Hepatic stellate cell (primary cell): ENCODE measurements at regions not wholly inside any gene's neighbourhood (a gene's known extent, or its start where the extent isn't known, plus 50 kb on each side); places are given as distances from the start of the nearest gene placed in this dataset.

ENCODE experiments used
- DNase-seq: peaks from one replicate; pipeline ENCODE4 v3.0.0; 2011; ENCODE audit warnings: low spot score

DNA sequence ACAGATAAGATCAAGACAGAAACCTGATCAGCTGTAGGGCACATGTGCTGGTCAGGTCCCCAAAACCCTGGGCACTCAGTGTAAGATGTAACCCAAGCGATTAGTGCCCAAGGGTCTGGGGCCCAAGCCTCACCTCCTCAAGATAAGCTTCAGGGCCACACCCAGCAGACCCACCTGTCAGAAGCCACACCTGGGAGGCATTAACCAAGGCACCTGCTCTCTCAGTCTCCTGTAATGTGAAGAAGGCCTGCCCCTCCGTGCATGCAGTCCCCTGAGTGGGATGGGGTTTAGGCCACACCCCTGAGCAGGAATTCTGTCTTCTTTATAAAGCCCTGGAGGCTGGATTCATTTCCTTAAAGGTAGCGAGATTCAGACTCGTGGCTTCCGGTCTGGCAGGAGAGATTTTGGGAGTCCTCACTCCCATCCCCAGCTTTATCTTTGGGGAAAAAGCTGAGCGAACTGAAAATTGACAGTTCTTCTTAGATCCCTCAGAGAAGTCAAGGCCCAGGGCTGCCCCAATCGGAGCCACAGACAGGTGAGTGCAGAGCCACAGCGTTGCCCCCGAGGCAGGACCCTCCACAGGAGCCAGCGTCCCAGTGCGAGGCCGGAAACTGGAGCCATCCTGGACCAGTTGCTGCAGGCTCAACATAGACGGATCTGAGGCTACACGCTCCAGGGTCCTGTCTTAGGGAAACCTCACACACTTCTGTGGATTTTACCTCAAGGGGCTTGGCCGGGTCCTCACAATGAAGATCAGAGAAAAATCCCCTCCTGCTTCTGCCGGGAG lies 357.6 kb upstream of the IRX4 start:
- DNase-seq: no peak

DNA sequence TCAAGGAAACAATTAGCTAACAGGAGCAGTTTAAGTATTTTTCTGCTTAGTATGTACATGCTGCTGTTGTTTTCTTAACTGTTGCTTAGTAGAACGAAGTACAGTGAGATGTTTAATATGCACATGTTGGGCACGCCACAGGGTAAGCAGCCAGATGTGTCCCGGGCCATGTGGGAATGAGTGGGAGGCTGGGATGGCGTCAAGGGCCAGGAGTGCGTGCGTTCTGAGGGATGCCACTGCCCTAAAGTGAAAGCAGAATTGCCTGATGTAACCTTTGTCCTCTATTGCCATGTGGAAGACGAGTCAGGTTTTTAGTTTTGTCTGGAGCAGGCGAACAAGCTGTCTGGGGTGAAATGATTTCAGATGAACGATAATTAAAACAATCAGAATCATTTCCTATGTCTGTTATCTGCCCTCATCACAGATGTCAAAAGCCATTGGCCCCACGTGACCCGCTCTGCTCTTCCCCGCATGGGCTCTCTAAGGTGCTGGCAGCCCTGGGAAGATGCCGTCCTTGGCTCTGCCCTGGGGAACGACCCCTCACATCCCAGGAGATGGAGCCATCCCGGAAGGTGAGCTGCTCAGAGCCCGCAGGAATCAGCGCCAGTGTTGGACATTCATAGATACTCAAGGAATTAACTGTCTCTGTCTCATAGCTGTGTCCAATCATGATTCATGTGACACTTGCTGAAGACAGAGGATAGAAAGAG lies 356.6 kb upstream of the IRX4 start:
- DNase-seq: no peak

DNA sequence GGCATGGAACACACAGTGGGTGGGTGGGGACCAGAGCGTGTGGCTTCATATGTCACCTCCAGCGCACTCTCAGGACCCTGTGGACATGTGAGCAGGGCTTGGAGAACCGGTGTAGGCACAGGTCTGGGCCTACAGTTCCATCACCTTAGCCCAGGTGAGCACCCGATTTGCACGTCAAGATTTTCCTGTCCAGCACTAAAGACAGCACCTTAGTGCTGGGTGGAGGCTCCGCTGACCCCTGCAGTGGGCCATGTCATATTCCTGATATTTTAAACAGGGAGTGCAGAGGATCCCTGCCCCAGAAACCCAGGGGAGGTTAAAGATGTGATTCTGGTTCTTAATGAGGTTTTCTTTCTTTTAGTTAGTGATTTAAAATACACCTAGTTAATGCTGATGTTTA lies 356.0 kb upstream of the IRX4 start:
- DNase-seq: no peak

DNA sequence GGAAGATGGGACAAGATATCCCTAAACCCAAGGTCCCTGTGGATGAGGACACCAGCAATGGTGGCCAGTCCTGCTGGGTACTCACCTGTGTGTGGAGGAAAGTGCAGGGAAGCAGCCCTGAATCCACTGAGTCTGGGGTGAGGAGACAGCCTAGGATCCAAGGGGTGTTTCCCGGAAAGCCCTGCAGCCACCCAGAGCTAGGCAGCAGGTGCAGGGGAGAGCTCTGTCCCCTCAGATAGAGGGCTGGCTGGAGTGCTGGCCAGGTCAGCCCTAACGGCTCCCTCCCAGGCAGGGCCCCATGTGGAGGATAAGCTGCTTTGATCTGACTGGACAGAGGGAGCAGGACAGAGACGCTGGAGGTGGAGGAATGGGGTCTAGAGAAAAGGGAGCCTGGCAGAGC lies 344.7 kb upstream of the IRX4 start:
- DNase-seq: no peak

DNA sequence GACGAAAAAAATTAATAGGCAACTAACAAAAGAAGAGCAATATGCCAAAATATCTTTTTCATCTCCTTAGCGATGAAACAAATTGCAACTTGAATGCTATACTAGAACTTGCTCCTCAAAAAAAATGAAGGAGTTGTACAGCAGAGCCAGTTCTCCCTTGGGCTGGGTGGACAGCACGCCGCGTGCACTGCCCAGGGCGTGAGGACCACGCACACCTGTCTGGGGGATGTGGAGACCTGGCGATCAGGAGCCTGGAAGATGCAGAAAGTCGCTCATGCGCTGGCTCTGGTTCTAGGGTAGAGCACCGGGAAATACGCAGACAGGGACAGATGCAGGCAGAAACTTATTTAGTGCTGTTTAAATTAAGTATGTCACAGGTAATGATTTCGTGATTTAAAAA lies 342.0 kb upstream of the IRX4 start:
- no peak for DNase-seq

DNA sequence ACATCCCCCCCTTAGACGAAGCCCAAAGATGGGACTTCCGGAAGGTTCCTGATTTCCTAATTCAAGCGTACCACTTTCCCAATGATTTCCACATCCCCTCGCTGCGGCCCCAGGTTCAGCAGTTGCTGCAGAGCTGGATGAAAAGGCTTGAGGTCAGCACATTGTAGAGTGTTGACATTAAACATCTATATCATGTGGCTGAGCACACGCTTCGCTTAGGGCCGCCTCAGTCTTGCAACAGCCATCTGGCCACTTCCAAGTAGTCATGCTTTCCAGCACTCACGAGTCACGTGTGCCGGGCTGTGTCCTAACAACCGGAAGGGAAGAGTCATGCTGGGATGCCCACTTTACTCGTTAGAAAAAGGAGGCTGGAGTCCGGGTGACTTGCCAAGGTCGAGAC lies 340.6 kb upstream of the IRX4 start:
- no peak for DNase-seq

DNA sequence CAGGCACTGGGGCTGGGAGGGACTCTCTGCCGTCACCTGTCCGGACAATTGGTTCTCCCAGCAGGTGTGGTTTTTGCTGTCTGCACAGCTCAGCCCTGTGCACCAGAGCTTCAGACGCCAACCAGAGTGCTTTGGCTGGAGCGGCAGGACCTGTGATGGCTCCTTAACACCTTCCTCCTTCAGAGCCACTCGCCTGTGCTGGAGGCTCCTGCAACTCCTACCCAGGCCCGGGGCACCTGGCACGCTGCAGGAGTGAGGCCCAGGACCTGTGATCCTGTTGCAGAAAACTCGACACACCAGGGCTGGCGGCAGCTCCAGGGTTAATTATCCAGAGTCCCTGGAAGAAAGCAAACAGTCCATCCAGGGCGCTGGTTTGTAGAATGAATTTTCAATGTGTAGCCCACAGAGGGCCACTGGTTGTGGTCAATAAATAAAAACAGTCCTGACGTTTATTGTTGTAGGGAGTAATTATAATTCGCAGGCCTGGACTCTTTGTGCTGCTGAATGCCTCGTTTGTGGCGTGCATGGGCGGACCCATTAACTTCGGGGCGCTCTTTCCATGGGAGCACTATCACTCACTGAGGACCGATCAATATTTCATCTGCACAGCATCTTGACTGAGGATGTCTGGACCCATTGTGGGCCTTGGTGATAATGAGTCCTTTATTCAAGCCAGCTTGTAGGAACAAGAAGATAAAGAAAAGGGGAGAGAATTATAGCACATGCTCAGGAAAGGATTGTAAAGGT lies 339.7 kb upstream of the IRX4 start:
- no peak for DNase-seq

DNA sequence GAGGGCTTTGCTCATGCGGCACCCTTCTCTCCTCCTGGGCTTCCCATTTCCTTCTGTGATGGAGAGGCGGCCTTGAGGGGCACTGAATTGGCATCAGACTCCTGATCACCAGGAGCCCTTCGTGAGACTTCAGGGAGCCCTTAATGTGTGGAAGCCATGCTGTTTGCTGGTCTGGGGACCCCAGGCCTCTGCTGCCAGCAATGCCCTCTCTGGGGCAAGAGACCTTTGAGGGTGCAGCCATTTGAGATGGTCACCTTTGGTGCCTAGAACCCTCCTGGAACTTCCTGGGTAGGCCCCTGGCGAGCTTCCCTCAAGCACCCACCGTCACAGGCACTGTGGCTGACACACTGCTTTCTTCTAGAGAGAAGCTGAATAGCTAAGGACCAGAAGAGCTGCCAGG lies 338.7 kb upstream of the IRX4 start:
- no peak for DNase-seq

DNA sequence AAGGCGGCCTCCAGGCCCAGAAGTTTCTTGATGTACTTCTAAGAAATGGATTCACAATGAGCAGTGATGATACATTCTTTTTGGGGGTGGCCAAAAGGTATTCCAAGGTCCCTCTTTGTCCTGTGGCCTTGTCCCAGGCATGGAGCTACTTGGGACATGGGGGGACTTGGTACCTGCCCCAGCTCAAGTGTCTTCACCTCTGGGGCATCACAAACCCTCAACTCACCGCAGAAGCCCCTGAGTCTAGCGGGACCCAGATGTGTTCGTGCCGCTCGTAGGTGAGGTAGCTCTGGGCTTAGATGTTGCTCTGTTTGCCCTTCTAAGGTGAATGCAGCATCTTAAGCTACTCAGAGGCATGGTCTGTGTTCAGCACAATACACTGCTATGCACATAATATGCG lies 338.0 kb upstream of the IRX4 start:
- no peak for DNase-seq

DNA sequence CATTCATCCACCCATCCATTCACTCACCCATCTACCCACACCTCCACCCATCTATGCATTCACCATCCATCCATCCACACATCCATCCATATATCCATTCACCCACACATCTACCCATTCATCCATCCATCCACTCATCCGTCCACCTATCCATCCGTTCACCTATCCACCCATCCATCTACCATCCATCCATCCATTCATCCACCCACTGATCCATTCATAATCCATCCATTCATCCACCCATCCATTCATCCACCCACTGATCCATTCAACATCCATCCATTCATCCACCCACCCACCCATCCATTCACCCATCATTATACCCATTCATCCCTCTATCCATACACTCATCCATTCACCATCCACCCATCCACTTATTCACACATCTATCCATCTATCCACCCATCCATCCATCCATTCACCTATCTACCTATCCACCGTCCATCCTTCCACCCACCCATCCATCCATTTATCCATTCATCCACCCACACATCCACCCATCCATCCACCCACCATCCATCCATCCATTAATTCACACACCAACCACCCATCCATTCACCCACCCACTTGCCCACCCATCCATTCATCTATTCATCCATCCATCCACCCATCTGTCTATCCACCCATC lies 336.5 kb upstream of the IRX4 start:
- DNase-seq: no peak

DNA sequence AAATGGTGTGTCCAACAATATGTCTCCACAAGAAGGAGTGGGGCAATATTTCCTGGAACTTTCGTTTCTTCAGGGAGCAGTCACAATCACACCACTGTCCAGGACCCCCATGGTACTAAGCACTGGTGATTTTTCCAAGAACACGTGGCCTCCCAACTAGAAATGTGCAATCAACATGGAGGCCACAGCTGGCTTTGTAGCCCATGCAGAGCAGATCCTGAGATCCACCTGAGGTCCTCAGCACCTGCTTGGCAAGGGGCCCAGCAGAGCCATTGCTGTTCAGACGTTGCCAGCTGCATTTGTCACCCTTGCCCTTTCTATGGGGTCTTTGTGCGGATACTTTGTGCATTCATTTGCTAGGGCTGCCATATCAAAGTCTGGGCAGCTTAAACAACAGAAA lies 334.5 kb upstream of the IRX4 start:
- DNase-seq: no peak

DNA sequence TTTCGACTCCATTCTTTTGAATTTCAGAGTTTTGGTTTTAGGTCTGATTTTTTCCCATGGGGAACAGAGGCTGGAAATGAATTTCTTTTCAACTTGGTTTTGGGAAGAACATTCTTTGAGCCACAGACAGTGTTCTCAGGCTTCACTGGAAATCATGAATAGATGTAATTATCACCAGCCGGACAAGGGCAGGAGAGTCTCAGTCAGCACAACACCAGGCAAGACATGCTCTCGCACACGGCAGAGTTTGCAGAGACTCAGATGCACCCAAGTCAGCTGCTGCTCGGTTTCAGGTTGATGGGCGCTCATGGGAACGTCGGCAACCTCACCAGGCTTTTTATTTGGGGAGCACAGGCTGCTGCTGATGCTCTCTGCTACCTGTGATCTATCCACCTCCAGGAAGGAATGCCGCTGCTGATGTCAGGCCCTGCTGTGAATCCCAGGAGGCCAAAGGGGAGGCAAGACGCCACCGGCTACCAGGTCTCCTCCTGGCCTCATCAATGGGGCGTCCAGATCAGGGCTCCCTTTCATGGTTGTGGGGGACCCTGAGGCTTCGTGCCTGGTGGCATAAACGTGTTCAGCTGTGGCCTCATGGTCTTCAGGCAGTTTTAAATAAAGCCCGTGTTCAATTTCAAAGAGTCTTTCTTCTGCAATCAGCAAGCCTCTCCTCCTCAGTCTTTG lies 332.3 kb upstream of the IRX4 start:
- DNase-seq: no peak

DNA sequence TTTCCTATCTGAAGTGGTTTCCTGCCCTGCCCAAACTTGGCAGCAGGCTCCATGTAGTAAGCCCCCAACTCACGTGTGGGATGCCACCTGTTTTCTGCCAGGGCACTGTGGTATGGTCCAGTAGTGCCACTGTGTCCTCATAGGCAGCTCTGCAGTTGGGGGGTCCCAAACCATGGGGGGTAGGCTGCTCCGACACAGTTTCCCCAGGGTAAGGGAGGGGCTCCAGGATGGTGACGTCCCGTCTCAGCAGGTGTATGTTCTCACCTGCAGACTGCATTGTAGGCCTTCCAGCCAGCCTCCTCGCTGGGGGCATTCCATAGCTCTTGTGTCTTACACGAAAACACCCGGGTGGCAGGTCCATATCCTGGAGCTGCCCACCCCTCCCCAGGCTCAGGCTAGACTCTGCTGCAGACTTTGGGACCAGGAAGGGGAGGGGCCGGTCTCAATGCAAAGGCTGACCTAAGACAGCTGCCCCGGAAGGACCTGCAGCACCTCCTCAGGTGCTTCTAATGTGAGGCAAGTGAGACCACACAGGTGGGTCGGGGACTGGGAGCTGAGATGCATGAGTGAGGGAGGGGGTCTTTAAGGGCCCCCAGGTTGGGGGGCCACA lies 330.5 kb upstream of the IRX4 start:
- no peak for DNase-seq

DNA sequence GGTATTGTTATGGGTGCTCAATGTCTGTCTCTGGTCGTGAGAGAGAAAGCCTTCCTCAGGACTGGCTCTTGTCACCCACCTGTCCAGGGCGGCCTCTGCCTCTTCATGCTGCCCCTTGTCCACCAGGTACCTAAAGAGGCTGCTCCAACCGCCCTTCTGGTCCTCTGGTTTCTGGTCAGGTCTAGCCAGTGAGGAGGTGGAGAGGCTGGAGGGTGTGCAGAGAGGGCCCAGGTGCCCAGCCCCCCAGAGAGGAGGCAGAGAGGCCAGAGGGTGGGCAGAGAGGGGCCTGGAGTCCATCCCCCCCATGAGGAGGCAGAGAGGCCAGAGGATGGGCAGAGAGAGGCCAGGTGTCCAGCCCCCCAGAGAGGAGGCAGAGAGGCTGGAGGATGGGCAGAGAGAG lies 329.8 kb upstream of the IRX4 start:
- no peak for DNase-seq

DNA sequence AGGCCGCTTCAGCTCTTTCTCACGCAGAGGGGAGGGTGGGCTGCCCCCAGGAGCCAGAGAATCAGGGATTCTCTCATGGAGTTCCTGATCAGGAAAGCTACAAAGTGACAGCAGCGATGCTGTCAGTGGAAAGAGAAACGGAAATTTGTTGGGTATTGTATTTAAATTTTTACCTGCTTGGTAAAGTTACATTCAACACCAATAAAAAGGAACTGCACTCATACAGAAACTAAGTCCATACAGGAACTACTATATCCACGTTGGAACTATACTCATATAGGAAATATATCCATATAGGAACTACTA lies 325.5 kb upstream of the IRX4 start:
- DNase-seq: no peak

DNA sequence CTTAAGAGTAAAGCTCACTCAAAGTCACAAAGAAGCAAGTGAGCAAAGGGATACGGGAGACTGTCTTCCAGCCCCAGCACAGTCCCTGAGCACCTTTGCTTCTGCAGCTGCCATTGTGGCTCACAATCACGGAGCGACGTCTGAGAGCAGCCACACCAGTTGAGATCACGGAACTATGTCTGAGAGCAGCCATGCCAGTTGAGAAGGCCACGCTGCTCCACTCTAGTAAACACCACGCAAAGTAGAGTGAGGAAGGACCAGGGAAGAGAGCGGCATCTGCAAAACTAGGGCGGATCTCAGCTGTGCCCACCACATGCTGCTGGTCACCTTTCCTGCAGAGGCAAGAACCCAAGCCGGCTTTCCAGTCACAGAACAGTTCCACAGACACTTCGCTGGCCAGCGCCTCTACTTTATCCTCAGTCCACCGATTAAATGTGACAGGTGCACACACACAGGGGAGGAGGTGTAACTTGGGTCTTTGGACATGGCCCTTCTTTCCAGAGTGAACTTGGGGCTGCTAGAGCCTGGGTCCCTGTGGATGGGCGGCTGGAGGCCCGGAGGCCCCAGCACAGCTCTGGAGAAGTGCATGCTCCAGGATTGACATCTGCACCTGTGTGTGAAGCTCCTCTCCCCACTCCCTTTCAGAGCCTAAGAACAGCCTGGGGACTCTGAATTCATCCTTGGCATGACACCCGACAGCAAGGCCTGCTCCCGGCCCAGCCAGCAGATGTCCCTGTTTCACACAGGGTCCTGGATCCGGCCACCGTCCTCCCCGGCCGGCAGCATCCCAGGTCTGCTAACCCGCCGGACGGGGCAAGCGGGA lies 324.9 kb upstream of the IRX4 start:
- no peak for DNase-seq

DNA sequence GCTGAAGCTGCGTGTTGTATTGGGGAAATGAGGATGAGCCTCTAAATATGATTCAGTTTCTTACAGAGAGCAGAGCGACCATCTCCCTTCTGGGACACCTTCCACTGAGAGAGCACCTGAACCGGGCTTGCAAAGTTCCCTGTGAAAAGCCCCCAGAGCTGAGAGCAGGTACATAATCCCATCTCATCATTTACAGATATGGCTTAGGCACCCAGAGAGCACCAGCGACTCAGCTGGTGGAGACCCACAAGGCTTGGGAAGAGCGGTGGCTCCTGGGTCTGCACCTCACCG lies 324.3 kb upstream of the IRX4 start:
- no peak for DNase-seq

DNA sequence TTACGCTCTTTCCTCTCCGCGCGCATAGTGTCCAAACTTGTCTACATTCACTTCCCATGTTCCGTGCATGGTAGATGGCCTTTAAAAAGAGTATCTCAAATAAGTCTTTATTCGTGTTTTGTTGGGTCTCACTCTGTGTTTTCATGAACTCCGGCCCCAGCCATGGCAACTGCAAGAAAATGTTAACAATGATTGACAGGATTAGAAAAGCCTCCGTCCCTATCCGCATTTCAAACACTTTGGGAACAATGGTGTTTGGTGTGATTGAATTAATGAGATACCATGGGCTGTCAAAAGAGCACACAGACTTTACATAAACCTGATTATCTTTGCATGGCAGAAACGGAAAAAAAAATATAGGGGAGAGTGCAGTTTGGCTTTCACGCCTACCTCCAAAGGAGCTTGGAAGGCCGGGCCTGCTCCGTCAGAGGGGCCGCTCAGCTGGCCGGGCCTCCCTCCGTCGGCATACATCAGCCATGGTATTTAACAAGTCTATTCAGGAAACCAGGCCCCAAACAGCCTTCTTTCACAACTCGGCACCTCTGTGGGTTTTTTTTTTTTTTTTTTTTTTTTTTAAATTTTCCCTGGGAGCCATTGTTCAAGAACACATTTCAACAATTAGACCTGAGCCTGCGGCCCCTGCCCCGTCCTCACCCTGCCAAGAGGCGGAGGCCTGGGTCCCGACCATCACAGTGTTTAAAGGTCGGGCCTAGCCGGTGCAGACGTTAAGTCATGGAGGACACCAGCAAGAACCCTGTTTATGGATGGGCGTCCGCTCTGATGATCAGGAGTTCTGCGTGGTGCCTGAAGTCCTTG lies 323.8 kb upstream of the IRX4 start:
- no peak for DNase-seq

DNA sequence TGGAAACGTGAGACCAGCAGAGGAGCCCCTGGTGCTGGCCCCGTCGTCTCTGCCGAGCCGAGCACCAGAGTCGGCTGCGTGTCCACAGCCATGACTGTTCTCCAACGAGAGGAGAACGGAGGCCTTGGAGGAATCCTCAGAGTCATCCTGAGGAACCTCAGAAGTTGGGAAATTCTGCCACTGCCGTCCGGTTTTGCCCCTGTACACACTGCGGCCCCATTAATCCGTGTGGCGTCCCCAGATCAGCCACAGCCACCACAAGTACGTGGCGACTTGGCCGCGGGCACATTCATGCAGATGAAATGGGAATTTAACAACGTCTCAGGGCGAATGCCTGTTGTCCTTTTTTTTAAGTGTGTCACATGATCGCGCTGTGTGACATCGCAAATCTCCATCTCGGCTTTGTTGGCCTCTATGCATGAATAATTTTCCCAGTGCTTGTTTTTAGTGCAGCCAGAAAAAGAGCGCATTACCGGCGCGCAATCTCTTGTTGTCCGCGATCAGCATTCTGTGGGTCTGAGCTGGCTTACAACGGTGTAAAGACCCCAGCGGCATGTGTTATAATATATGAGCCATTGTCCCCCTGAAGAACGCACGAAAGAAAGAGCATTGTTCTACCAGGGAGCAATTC lies 323.0 kb upstream of the IRX4 start:
- DNase-seq: no peak

DNA sequence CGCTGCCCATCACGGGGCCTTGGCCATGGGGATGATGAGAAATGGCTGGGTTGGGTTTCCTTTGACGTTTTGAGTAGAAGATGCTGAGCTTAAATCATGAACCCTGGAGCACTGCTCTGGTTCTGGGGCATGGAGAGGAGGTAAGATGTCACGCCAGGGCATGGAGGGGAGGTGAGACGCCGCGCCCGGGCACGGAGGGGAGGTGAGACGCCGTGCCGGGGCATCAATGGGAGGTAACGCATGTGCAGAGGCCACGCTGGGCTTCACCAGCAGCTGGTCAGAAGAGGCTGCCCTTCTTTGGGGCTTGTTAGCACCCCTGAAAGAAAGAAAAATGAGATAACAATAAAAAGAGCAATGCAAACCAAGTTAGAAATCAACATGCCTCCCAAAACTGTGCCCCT lies 322.5 kb upstream of the IRX4 start:
- DNase-seq: no peak
